Calu3 (cell line): ENCODE measurements at regions not wholly inside any gene's neighbourhood (a gene's known extent, or its start where the extent isn't known, plus 50 kb on each side); places are given as distances from the start of the nearest gene placed in this dataset.

Experiments used
- BruUV-seq: library from RNA; stranded (reverse); fragments of 400-500 nt; replicated peaks from 2 replicates; lab custom pipeline; 2021; lab: Mats Ljungman, UMichigan
- CTCF ChIA-PET: fragments of 300-600 bp; sonication (Branson Sonifier 250); formaldehyde crosslinking; loops from one replicate; lab custom pipeline; 2022; ENCODE audit warnings: antibody characterized with exemption; lab: Charles Lee
- DNase-seq: peaks from one replicate; pipeline ENCODE4 v3.0.0; 2022
- H3K27ac Mint-ChIP-seq: one replicate; pipeline ENCODE4 v1.8.0; 2022; ENCODE audit warnings: mixed read lengths; ENCODE audit not compliant: unreplicated experiment
- H3K27me3 Mint-ChIP-seq: one replicate; pipeline ENCODE4 v1.8.0; 2022; ENCODE audit warnings: mixed read lengths; ENCODE audit not compliant: unreplicated experiment
- H3K36me3 Mint-ChIP-seq: one replicate; pipeline ENCODE4 v1.8.0; 2022; ENCODE audit warnings: mild to moderate bottlenecking, moderate library complexity, mixed read lengths; ENCODE audit not compliant: insufficient read depth, unreplicated experiment
- H3K4me1 Mint-ChIP-seq: one replicate; pipeline ENCODE4 v1.8.0; 2022; ENCODE audit warnings: mild to moderate bottlenecking, low read depth, mixed read lengths; ENCODE audit not compliant: unreplicated experiment
- H3K4me3 Mint-ChIP-seq: one replicate; pipeline ENCODE4 v1.8.0; 2022; ENCODE audit warnings: mild to moderate bottlenecking, low read depth, moderate library complexity, mixed read lengths; ENCODE audit not compliant: unreplicated experiment
- H3K9me3 Mint-ChIP-seq: one replicate; pipeline ENCODE4 v1.8.0; 2022; ENCODE audit warnings: low read depth, mixed read lengths; ENCODE audit not compliant: unreplicated experiment
- intact Hi-C: fragments of 100-400 bp; cut with micrococcal nuclease; formaldehyde crosslinking; loops from one replicate; pipeline ENCODE4 v1.10.0; 2022; ENCODE audit not compliant: unreplicated experiment
- TF ChIP-seq, protein P1 (sequence below): fragments of 200-600 bp; IDR thresholded peaks from one replicate; pipeline ENCODE4 v1.8.0; 2022; ENCODE audit warnings: antibody characterized with exemption; ENCODE audit not compliant: unreplicated experiment

DNA sequence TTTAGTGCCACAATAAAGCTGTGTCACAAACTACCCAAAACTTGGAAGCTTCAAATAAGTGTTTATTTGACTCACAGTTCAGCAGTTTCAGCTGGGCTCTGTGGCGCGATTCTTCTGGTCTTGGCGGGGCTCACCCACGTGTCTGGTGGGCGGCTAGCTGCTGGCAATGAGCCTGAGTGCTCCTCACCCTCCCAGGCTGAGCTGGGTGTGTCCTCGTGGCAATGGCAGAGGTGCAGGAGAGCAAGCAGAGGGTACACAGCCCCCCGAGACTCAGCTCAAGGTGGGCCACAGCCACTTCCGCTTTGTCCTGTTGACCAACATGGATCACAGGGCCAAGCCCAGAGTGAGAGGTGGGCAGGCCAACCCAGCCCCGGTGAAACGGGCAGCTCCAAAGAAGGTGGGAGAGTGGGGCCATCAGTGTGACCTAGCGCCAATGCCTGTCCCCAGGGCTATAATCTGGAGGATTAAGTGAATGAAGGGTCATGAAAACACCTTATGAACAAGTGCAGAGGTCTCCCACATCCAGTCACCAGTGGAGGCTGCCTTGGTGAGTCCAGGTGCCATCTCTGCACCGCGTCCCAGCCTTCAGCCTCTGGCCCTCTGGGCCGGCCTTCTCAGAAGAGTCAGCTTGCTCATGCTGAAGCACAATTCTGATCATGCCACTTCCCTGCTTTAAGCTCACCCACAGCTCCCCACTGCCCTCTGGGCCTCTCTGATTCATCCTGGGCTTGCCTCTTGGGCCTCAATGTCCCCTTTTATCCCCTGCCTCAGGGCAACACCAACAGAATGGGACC, 74.6 kb upstream of the RTL6 start:
- Mint-ChIP-seq H3K4me1 (no peaks in the 10 kb centered on the region), H3K27ac (no peak overlapping the region), H3K9me3 (no peaks in the 10 kb centered on the region), H3K4me3 (no peak overlapping the region), H3K36me3 (no peaks in the 10 kb centered on the region), H3K27me3 (peaks cover 92% of the 10 kb centered on the region)
- intact Hi-C loops = no loop called here
- no peak for DNase-seq
- CTCF ChIA-PET = interaction anchor here (0.5 to 1.3 kb wide), 2 partner anchors 10 to 376 kb away, joined by 3 read pairs; no protein-coding TSS in a partner anchor
- TF ChIP-seq, protein P1, sequence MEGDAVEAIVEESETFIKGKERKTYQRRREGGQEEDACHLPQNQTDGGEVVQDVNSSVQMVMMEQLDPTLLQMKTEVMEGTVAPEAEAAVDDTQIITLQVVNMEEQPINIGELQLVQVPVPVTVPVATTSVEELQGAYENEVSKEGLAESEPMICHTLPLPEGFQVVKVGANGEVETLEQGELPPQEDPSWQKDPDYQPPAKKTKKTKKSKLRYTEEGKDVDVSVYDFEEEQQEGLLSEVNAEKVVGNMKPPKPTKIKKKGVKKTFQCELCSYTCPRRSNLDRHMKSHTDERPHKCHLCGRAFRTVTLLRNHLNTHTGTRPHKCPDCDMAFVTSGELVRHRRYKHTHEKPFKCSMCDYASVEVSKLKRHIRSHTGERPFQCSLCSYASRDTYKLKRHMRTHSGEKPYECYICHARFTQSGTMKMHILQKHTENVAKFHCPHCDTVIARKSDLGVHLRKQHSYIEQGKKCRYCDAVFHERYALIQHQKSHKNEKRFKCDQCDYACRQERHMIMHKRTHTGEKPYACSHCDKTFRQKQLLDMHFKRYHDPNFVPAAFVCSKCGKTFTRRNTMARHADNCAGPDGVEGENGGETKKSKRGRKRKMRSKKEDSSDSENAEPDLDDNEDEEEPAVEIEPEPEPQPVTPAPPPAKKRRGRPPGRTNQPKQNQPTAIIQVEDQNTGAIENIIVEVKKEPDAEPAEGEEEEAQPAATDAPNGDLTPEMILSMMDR = no peak
- BruUV-seq = no TSS peak

DNA sequence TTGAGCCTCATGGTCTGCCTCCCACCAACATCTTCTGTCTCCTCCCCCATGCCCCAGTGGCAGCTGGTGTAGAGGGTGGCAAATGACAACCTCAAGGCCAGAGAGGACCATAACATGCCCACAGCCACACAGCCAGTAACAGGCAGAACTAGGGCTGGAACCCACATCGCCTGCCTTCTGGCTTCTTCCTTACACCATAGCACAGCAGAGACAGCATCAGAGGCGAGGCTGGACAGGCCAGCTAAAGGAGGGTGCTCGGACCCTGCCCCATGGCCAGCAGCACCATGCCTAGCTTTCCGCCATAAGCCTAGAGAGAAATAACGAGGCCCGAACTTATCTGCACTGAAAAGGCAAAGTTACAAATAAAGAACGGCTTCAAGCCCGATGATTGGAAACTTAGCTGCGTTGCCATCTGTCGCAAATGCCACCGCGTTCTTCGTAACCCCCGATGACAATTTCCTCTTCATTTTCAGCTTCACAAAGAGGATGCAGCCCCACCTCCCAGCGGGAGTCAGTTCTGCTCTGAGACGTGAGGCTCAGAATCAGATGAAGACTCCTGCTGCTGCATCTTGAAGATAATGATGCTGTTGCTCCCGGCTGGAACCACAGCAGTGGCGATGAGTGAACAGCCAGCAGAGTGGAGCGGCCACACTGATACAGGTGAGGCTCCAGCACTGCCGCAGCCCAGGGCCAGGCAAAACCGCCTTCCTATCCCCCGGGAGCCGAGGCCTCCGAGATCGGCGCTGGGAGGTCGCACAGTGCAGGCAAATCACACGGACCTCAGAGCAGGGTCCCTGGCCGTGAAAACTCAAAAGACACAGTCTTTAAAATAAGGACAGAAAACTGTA, 73.8 kb upstream of the RTL6 start:
- no peak for DNase-seq
- TF ChIP-seq, protein P1 = no peak
- intact Hi-C loops = no loop called here
- H3K9me3 Mint-ChIP-seq = no peaks in the 10 kb centered on the region
- peaks cover 83% of the 10 kb centered on the region for H3K27me3 Mint-ChIP-seq
- H3K27ac Mint-ChIP-seq = no peak overlapping the region
- no TSS peak for BruUV-seq
- H3K4me3 Mint-ChIP-seq = no peak overlapping the region
- no peaks in the 10 kb centered on the region for H3K36me3 Mint-ChIP-seq
- H3K4me1 Mint-ChIP-seq = no peaks in the 10 kb centered on the region
- CTCF ChIA-PET = interaction anchor here (0.5 to 1.3 kb wide), 2 partner anchors 11 to 375 kb away, joined by 3 read pairs; no protein-coding TSS in a partner anchor

DNA sequence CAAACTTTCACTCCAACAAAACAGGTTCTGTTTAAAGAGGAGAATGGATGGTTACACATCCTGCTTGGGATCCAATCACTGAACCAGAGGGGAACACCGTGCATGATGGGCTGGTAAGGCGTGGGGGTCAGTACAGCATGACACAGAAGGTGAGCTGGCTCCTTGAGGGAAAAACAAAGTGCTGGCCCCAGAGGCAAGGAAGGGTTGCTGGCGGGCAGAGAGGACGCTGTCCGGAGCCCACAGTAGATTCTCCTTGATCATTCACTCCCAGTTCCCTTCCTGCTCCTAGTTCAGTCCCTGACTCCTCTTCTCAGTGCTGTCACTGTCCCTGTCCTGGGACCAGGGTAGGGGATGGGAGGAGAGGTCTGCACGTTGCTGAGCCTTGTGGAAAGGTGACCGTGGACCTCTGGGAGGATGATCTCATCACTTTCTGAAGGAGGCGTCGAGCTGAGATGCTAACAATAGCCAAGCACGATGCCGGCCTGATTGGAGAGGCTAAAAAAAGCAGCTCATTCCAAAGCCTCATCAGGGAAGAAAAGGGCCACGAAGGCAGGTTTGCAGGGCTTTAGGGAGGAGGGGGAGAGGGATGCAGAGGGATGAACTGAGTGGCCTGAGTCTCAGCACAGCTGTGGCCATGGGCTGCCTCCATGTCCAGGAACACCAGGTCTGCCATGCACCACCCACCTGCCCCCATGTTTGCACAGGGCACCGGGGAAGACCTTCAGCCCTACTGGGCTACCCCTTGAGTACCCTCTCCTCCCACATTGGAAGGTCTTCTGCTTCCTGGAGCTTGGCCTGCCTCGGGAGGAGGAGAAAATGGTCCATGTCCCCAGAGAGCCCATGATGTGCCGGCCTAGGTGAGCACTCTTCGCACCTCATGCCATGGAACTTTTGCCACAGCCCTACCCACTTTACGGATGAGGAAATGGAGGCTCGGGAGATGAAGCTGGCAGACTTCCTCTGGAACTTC, 72.7 kb upstream of the RTL6 start:
- no peaks in the 10 kb centered on the region for H3K36me3 Mint-ChIP-seq
- H3K4me3 Mint-ChIP-seq = no peak overlapping the region
- H3K27ac Mint-ChIP-seq = no peak overlapping the region
- CTCF ChIA-PET = no interaction called here
- intact Hi-C loops = no loop called here
- no TSS peak for BruUV-seq
- H3K4me1 Mint-ChIP-seq = no peaks in the 10 kb centered on the region
- TF ChIP-seq, protein P1 = no peak
- DNase-seq = no peak
- H3K9me3 Mint-ChIP-seq = no peaks in the 10 kb centered on the region
- H3K27me3 Mint-ChIP-seq = peaks cover 73% of the 10 kb centered on the region

DNA sequence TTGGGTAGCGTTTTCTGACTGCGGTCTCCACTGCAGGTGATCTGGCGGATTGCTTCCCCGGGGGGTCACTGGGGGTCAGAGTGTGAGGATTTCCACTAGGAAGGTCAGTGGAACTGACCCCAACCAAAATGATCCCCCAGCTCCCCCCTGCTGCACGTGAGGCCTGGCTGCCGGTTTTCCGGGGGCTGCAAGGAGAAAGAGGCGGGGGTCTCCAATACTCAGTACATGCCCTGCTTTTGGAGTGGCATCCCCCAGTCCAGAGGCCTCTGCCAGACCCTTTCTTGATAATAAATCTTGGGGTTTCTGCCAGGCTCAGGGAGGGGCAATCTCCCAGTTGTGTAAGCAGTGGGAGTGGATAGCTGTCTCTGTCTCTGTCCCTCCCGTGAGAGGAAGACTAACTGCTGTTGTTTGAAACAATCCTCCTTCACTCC, 71.5 kb upstream of the RTL6 start:
- TF ChIP-seq, protein P1 = no peak
- CTCF ChIA-PET = no interaction called here
- no peak overlapping the region for H3K4me3 Mint-ChIP-seq
- BruUV-seq = no TSS peak
- H3K36me3 Mint-ChIP-seq = no peaks in the 10 kb centered on the region
- intact Hi-C loops = no loop called here
- peaks cover 61% of the 10 kb centered on the region for H3K27me3 Mint-ChIP-seq
- H3K9me3 Mint-ChIP-seq = no peaks in the 10 kb centered on the region
- no peaks in the 10 kb centered on the region for H3K4me1 Mint-ChIP-seq
- no peak for DNase-seq
- H3K27ac Mint-ChIP-seq = no peak overlapping the region
